ENCODE measurements at regions not wholly inside any gene's neighbourhood (a gene's known extent, or its start where the extent isn't known, plus 50 kb on each side); places are given as distances from the start of the nearest gene placed in this dataset.

- TF ChIP-seq CTCF (IDR thresholded peaks at IDR 0.05): no peak
- TF ChIP-seq RAD21 (conservative IDR thresholded peaks at IDR 0.05 in 1 of 2, IDR thresholded peaks at IDR 0.05 in 1 of 2): no peak
- TF ChIP-seq REST (IDR thresholded peaks at IDR 0.05): no peak
- TF ChIP-seq POLR2A (IDR thresholded peaks at IDR 0.05; ENCODE audit: low read length): no peak
- no peak for TF ChIP-seq MAX (IDR thresholded peaks at IDR 0.05)
- TF ChIP-seq ZFP36 (IDR thresholded peaks at IDR 0.05; ENCODE audit: borderline replicate concordance, partially characterized antibody): no peak
- TF ChIP-seq NR3C1 (IDR thresholded peaks at IDR 0.05): no peak
- TF ChIP-seq USF2 (IDR thresholded peaks at IDR 0.05): no peak
- TF ChIP-seq MYC (IDR thresholded peaks at IDR 0.05; ENCODE audit: borderline replicate concordance, low read length): no peak
- TF ChIP-seq CEBPB (IDR thresholded peaks at IDR 0.05): no peak
- no peak for TF ChIP-seq KDM1A (IDR thresholded peaks at IDR 0.05; ENCODE audit: low read depth)
These were observed 59.1 kb downstream of the NOG start for GRCh38 chr17:56652628-56653027.
